Astrocyte (in vitro differentiated cells and primary cell): ENCODE measurements at regions not wholly inside any gene's neighbourhood (a gene's known extent, or its start where the extent isn't known, plus 50 kb on each side); places are given as distances from the start of the nearest gene placed in this dataset.

Experiments used
- EZH2 ChIP-seq: IDR thresholded peaks from 2 replicates; pipeline ENCODE4 v1.6.1; 2012; ENCODE audit warnings: mild to moderate bottlenecking, low read length, inconsistent platforms; ENCODE audit not compliant: insufficient read depth
- TF ChIP-seq, protein P1 (sequence below): IDR thresholded peaks from 2 replicates; pipeline ENCODE4 v1.5.1; 2011; ENCODE audit warnings: low read depth, mild to moderate bottlenecking, inconsistent platforms, low read length, moderate library complexity; ENCODE audit not compliant: insufficient read depth

DNA sequence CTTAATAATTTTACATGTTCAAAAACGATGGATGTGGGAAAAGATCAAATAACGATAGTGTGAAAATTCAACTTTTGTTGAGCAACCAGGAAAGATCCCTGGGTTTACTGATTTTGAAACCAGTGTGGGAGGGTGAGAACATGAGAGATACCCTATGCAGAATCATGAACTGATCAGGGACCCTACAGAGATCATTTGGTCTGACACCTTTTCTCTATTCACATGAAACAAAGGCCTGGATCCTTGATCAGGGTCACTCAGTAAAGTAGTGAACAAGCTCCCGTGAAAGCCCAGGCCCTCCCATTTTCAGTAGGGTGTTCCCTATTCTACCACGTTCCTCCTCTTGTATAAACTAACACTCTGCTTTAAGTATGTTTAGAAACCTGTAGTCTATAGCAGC lies 60.5 kb upstream of the DUSP22 start:
- TF ChIP-seq EZH2, result no peak
- TF ChIP-seq, protein P1, sequence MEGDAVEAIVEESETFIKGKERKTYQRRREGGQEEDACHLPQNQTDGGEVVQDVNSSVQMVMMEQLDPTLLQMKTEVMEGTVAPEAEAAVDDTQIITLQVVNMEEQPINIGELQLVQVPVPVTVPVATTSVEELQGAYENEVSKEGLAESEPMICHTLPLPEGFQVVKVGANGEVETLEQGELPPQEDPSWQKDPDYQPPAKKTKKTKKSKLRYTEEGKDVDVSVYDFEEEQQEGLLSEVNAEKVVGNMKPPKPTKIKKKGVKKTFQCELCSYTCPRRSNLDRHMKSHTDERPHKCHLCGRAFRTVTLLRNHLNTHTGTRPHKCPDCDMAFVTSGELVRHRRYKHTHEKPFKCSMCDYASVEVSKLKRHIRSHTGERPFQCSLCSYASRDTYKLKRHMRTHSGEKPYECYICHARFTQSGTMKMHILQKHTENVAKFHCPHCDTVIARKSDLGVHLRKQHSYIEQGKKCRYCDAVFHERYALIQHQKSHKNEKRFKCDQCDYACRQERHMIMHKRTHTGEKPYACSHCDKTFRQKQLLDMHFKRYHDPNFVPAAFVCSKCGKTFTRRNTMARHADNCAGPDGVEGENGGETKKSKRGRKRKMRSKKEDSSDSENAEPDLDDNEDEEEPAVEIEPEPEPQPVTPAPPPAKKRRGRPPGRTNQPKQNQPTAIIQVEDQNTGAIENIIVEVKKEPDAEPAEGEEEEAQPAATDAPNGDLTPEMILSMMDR, result no peak
